ENCODE measurements at regions not wholly inside any gene's neighbourhood (a gene's known extent, or its start where the extent isn't known, plus 50 kb on each side); places are given as distances from the start of the nearest gene placed in this dataset.

GRCh38 chr11:35056391-35057093 lies 82.4 kb upstream of the CD44 start (continued):
- no peak for TF ChIP-seq ZNF462 (CRISPR knock-in tag; IDR thresholded peaks at IDR 0.05)
- TF ChIP-seq EZH2phosphoT487 (IDR thresholded peaks at IDR 0.05; ENCODE audit: unreplicated experiment), result no peak

DNA sequence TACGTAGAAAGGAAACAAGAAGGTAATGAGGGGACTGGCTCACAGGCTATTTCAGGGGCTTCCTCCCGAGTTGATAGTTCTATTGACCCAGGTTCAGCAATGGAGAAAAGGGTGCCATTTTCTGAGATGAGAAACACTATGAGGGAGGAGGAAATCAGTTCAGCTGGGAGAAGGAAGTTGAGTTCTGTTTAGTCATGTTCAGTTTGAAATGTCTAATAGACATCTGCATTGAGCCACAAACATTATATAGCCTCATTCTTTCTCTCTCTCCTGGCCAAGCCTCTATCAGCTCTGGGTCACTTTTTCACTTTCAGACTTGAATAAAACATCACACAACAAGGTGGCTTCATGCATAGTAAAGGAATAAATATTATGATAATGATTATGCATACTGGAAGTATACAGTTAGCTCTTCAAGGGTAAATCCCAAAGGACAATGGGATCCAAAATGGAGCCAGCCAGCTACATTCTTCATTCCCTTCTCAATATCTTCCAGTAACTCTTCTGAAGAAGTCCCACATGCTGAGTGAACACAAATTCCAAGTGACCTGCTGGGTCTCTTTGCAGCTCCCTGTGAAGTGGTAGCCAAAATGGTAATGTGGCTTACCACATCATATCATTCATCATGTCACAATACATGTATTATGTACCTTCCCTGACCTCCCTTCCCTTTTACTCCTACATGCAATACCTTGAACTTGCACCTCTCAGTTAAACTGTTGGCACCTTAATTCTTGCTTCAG lies 80.9 kb upstream of the CD44 start:
- H3K4me2 ChIP-seq, result no peak overlapping the region
- no peaks in the 10 kb centered on the region for H3K27me3 ChIP-seq (ENCODE audit: insufficient read depth)
- DNase-seq (ENCODE audit: low spot score) (no peak), ATAC-seq (no peak)
- no peaks in the 10 kb centered on the region for H3F3A ChIP-seq (replicated peaks; ENCODE audit: low read depth)
- H2AFZ ChIP-seq, result no peak overlapping the region
- Mint-ChIP-seq H3K27ac (no peak overlapping the region), H3K4me1 (peaks cover 2% of the 10 kb centered on the region; the same call in 1 of the 3 replicates), H3K4me3 (no peak overlapping the region), H3K27me3 (ENCODE audit: insufficient read depth, low read depth, poor library complexity) (peaks cover 3% of the 10 kb centered on the region), H3K9me3 (no peaks in the 10 kb centered on the region; the same call in 2 of the 3 replicates), H3K36me3 (ENCODE audit: low read depth) (no peaks in the 10 kb centered on the region)
- no peaks in the 10 kb centered on the region for H3K79me2 ChIP-seq (replicated peaks; ENCODE audit: insufficient read depth)
- no peak overlapping the region for H3K4me3 ChIP-seq
- no peaks in the 10 kb centered on the region for H3K36me3 ChIP-seq (ENCODE audit: insufficient read depth)
- H3K9me2 ChIP-seq (ENCODE audit: insufficient read depth), result peaks cover 8% of the 10 kb centered on the region; the same call in 1 of the 2 replicates
- no peaks in the 10 kb centered on the region for H4K20me1 ChIP-seq (replicated peaks; ENCODE audit: insufficient read depth)
- H3K27ac ChIP-seq (ENCODE audit: low read depth), result no peak overlapping the region
- no peaks in the 10 kb centered on the region for H3K4me1 ChIP-seq (ENCODE audit: insufficient read depth)
- TF ChIP-seq ZNF462 (CRISPR knock-in tag; IDR thresholded peaks at IDR 0.05), result no peak
- TF ChIP-seq NANOG (IDR thresholded peaks at IDR 0.05; ENCODE audit: borderline replicate concordance), result no peak
- no peak for TF ChIP-seq ZNF114 (CRISPR knock-in tag; IDR thresholded peaks at IDR 0.05)
- TF ChIP-seq STAT1 (IDR thresholded peaks at IDR 0.05; ENCODE audit: unreplicated experiment), result no peak

All from GM23338 (cell line).